Mesendoderm (in vitro differentiated cells): ENCODE measurements at regions not wholly inside any gene's neighbourhood (a gene's known extent, or its start where the extent isn't known, plus 50 kb on each side); places are given as distances from the start of the nearest gene placed in this dataset.
"Not testable (repeated sequence)": the region's sequence is repeated elsewhere in the genome, so short reads cannot be mapped to it uniquely, and the experiment has no call there.

ENCODE experiments used
- DNase-seq: peaks from one replicate; pipeline ENCODE4 v3.0.0; 2013
- H2AK5ac ChIP-seq: 2 replicates; pipeline ENCODE4 v1.6.1; 2013; ENCODE audit warnings: low read length, inconsistent platforms
- H2BK120ac ChIP-seq: 2 replicates; pipeline ENCODE4 v1.6.1; 2013; ENCODE audit warnings: low read depth, mild to moderate bottlenecking, low read length, moderate library complexity, mixed read lengths
- H2BK15ac ChIP-seq: replicated peaks from 2 replicates; pipeline ENCODE4 v1.6.1; 2013; ENCODE audit warnings: low read depth, mild to moderate bottlenecking, moderate library complexity
- H2BK5ac ChIP-seq: 2 replicates; pipeline ENCODE4 v1.6.1; 2013; ENCODE audit warnings: low read length, inconsistent platforms
- H3K18ac ChIP-seq: 2 replicates; pipeline ENCODE4 v1.6.1; 2013; ENCODE audit warnings: mild to moderate bottlenecking, low read length, mixed read lengths
- H3K23ac ChIP-seq: one replicate; pipeline ENCODE4 v1.6.1; 2013; ENCODE audit warnings: low read length
- H3K27ac ChIP-seq: 2 replicates; pipeline ENCODE4 v1.5.1; 2013; ENCODE audit warnings: low read depth, mild to moderate bottlenecking, inconsistent platforms, low read length, moderate library complexity
- H3K27me3 ChIP-seq: 2 replicates; pipeline ENCODE4 v1.6.1; 2013; ENCODE audit warnings: low read length, control low read depth, mild to moderate bottlenecking, inconsistent platforms; ENCODE audit not compliant: insufficient read depth, poor library complexity
- H3K36me3 ChIP-seq: 2 replicates; pipeline ENCODE4 v1.6.1; 2013; ENCODE audit warnings: low read length, inconsistent platforms; ENCODE audit not compliant: control insufficient read depth, insufficient read depth
- H3K4ac ChIP-seq: one replicate; pipeline ENCODE4 v1.6.1; 2013; ENCODE audit warnings: low read depth, mild to moderate bottlenecking, low read length, moderate library complexity
- H3K4me1 ChIP-seq: 2 replicates; pipeline ENCODE4 v1.6.1; 2013; ENCODE audit warnings: low read depth, low read length, inconsistent platforms; ENCODE audit not compliant: control insufficient read depth
- H3K4me2 ChIP-seq: 2 replicates; pipeline ENCODE4 v1.6.1; 2013; ENCODE audit warnings: low read length
- H3K4me3 ChIP-seq: 2 replicates; pipeline ENCODE4 v1.5.1; 2013; ENCODE audit warnings: mild to moderate bottlenecking, low read length
- H3K56ac ChIP-seq: one replicate; pipeline ENCODE4 v1.6.1; 2013; ENCODE audit warnings: low read length
- H3K79me1 ChIP-seq: 2 replicates; pipeline ENCODE4 v1.6.1; 2013; ENCODE audit warnings: low read length, inconsistent platforms
- H3K79me2 ChIP-seq: 2 replicates; pipeline ENCODE4 v1.6.1; 2013; ENCODE audit warnings: mild to moderate bottlenecking, low read length; ENCODE audit not compliant: control insufficient read depth, insufficient read depth
- H3K9ac ChIP-seq: 2 replicates; pipeline ENCODE4 v1.6.1; 2013; ENCODE audit warnings: low read length, inconsistent platforms
- H4K5ac ChIP-seq: one replicate; pipeline ENCODE4 v1.6.1; 2013; ENCODE audit warnings: low read length
- H4K8ac ChIP-seq: one replicate; pipeline ENCODE4 v1.6.1; 2013; ENCODE audit warnings: low read depth, mild to moderate bottlenecking, control low read depth, low read length, moderate library complexity
- WGBS: extraction: QIAGEN DNeasy Blood & Tissue Kit; methylation state at CpG from one replicate; pipeline ENCODE4 v1.1.7; 2013; ENCODE audit warnings: low lambda C conversion rate, missing lambda C conversion rate; ENCODE audit not compliant: insufficient coverage; ENCODE audit errors: extremely low coverage; 5-methylcytosine and 5-hydroxymethylcytosine counted together

GRCh38 chr2:116769514-116769913 is 1045.0 kb upstream of the DDX18 start:
- H2BK5ac ChIP-seq, result no peak overlapping the region
- no CpG with 5 or more reads among the region's 4 CpGs for WGBS

GRCh38 chr2:116776556-116776955 is 1037.9 kb upstream of the DDX18 start:
- no peaks in the 10 kb centered on the region for H3K27me3 ChIP-seq
- H2AK5ac ChIP-seq, result no peak overlapping the region
- WGBS, result no CpG with 5 or more reads among the region's 6 CpGs
- no peaks in the 10 kb centered on the region for H3K79me2 ChIP-seq
- DNase-seq, result no peak
- no peaks in the 10 kb centered on the region for H3K79me1 ChIP-seq
- no peak overlapping the region for H4K8ac ChIP-seq
- no peak overlapping the region for H2BK120ac ChIP-seq
- no peak overlapping the region for H3K27ac ChIP-seq
- H3K4me2 ChIP-seq, result no peak overlapping the region
- no peak overlapping the region for H3K23ac ChIP-seq
- no peak overlapping the region for H3K56ac ChIP-seq
- no peaks in the 10 kb centered on the region for H3K4me1 ChIP-seq
- H3K18ac ChIP-seq, result no peak overlapping the region
- H3K9ac ChIP-seq, result no peak overlapping the region
- H3K4ac ChIP-seq, result no peak overlapping the region
- no peak overlapping the region for H4K5ac ChIP-seq
- no peak overlapping the region for H2BK5ac ChIP-seq
- no peak overlapping the region for H2BK15ac ChIP-seq
- no peak overlapping the region for H3K4me3 ChIP-seq
- no peaks in the 10 kb centered on the region for H3K36me3 ChIP-seq

More at GRCh38 chr2:116769514-116769913, 1045.0 kb upstream of the DDX18 start:
- no peak for DNase-seq
- no peaks in the 10 kb centered on the region for H3K79me1 ChIP-seq
- no peak overlapping the region for H2BK15ac ChIP-seq
- H3K18ac ChIP-seq, result no peak overlapping the region
- H4K8ac ChIP-seq, result no peak overlapping the region
- no peak overlapping the region for H3K4me3 ChIP-seq
- no peak overlapping the region for H3K56ac ChIP-seq
- H2AK5ac ChIP-seq, result no peak overlapping the region
- H3K4me2 ChIP-seq, result no peak overlapping the region
- H3K27me3 ChIP-seq, result no peaks in the 10 kb centered on the region
- no peak overlapping the region for H4K5ac ChIP-seq
- H3K9ac ChIP-seq, result no peak overlapping the region
- no peak overlapping the region for H3K4ac ChIP-seq
- H3K79me2 ChIP-seq, result no peaks in the 10 kb centered on the region
- no peaks in the 10 kb centered on the region for H3K4me1 ChIP-seq
- no peak overlapping the region for H3K27ac ChIP-seq
- H2BK120ac ChIP-seq, result no peak overlapping the region
- H3K36me3 ChIP-seq, result no peaks in the 10 kb centered on the region
- H3K23ac ChIP-seq, result no peak overlapping the region

- Histone ChIP-seq H4K8ac (no peak overlapping the region), H2BK15ac (no peak overlapping the region), H2AK5ac (no peak overlapping the region), H3K27me3 (no peaks in the 10 kb centered on the region), H4K5ac (no peak overlapping the region), H3K9ac (no peak overlapping the region), H3K27ac (no peak overlapping the region), H3K4me3 (no peak overlapping the region), H2BK120ac (no peak overlapping the region), H3K18ac (no peak overlapping the region), H3K4me1 (no peaks in the 10 kb centered on the region), H3K36me3 (no peaks in the 10 kb centered on the region), H3K4ac (no peak overlapping the region), H2BK5ac (no peak overlapping the region), H3K79me2 (no peaks in the 10 kb centered on the region), H3K56ac (no peak overlapping the region), H3K4me2 (no peak overlapping the region), H3K23ac (no peak overlapping the region), H3K79me1 (no peaks in the 10 kb centered on the region)
- no peak for DNase-seq
- WGBS, result no CpG with 5 or more reads among the region's 2 CpGs
These were observed 1026.6 kb upstream of the DDX18 start for GRCh38 chr2:116787848-116788247.

- Histone ChIP-seq H3K4me3 (no peak overlapping the region), H3K4me1 (no peaks in the 10 kb centered on the region)
- no CpG with 5 or more reads among the region's 3 CpGs for WGBS
These were observed 1011.8 kb upstream of the DDX18 start for GRCh38 chr2:116802671-116803070.

GRCh38 chr2:116804901-116805300 is 1009.6 kb upstream of the DDX18 start:
- Histone ChIP-seq H2BK15ac (no peak overlapping the region), H3K4me2 (no peak overlapping the region), H3K4me1 (no peaks in the 10 kb centered on the region), H3K56ac (no peak overlapping the region), H3K27ac (no peak overlapping the region), H3K36me3 (no peaks in the 10 kb centered on the region), H4K8ac (no peak overlapping the region), H4K5ac (no peak overlapping the region), H3K18ac (no peak overlapping the region), H3K4ac (no peak overlapping the region), H3K4me3 (no peak overlapping the region), H3K79me1 (no peaks in the 10 kb centered on the region), H2BK120ac (no peak overlapping the region), H3K9ac (no peak overlapping the region), H3K27me3 (no peaks in the 10 kb centered on the region), H2AK5ac (no peak overlapping the region), H3K23ac (no peak overlapping the region), H3K79me2 (no peaks in the 10 kb centered on the region), H2BK5ac (no peak overlapping the region)
- no CpG with 5 or more reads among the region's 2 CpGs for WGBS
- DNase-seq, result no peak

More at GRCh38 chr2:116802671-116803070, 1011.8 kb upstream of the DDX18 start:
- Histone ChIP-seq H2BK5ac (no peak overlapping the region), H3K27ac (no peak overlapping the region), H3K4me2 (no peak overlapping the region), H3K79me1 (no peaks in the 10 kb centered on the region), H4K5ac (no peak overlapping the region), H3K27me3 (no peaks in the 10 kb centered on the region), H4K8ac (no peak overlapping the region), H3K9ac (no peak overlapping the region), H3K23ac (no peak overlapping the region), H3K79me2 (no peaks in the 10 kb centered on the region), H2BK120ac (no peak overlapping the region), H2AK5ac (no peak overlapping the region), H2BK15ac (no peak overlapping the region), H3K36me3 (no peaks in the 10 kb centered on the region), H3K4ac (no peak overlapping the region), H3K56ac (no peak overlapping the region), H3K18ac (no peak overlapping the region)
- no peak for DNase-seq

GRCh38 chr2:116806505-116806904 is 1008.0 kb upstream of the DDX18 start:
- not testable (repeated sequence) for H3K27ac ChIP-seq, H3K4me1 ChIP-seq, H3K27me3 ChIP-seq, H3K18ac ChIP-seq, H3K9ac ChIP-seq, H4K5ac ChIP-seq, H2BK120ac ChIP-seq, H3K79me1 ChIP-seq, H3K56ac ChIP-seq, H3K4me3 ChIP-seq, H4K8ac ChIP-seq, DNase-seq, H2BK15ac ChIP-seq, H2BK5ac ChIP-seq, H2AK5ac ChIP-seq, H3K79me2 ChIP-seq, H3K36me3 ChIP-seq, H3K4me2 ChIP-seq, H3K4ac ChIP-seq, H3K23ac ChIP-seq
- no CpG with 5 or more reads among the region's 4 CpGs for WGBS
